MCF 10A (cell line): ENCODE measurements at regions not wholly inside any gene's neighbourhood (a gene's known extent, or its start where the extent isn't known, plus 50 kb on each side); places are given as distances from the start of the nearest gene placed in this dataset.

Experiments
- BruUV-seq: library from RNA; stranded (reverse); fragments of 400-500 nt; replicated peaks from 2 replicates; lab custom pipeline; 2021; lab: Mats Ljungman, UMichigan
- CTCF ChIA-PET: fragments of 300-600 bp; sonication (Branson Sonifier 250); formaldehyde crosslinking; extraction: SDS; loops from one replicate; lab custom pipeline; 2021; ENCODE audit warnings: antibody characterized with exemption, inconsistent platforms; lab: Yijun Ruan, JAX
- POLR2A ChIA-PET: fragments of 300-600, 350-650 bp; sonication (Branson Sonifier 250); formaldehyde crosslinking; extraction: SDS; loops from one replicate; lab custom pipeline; 2020; ENCODE audit warnings: antibody characterized with exemption, inconsistent platforms; lab: Yijun Ruan, JAX
- DNase-seq: peaks from one replicate; pipeline ENCODE4 v3.0.0-alpha.2; 2018; ENCODE audit not compliant: unreplicated experiment
- H3K27ac Mint-ChIP-seq: one replicate; pipeline ENCODE4 v1.8.0; 2022; ENCODE audit warnings: mild to moderate bottlenecking, low read depth, mixed read lengths; ENCODE audit not compliant: unreplicated experiment
- H3K27me3 Mint-ChIP-seq: one replicate; pipeline ENCODE4 v1.8.0; 2022; ENCODE audit warnings: mixed read lengths; ENCODE audit not compliant: insufficient read depth, unreplicated experiment
- H3K36me3 Mint-ChIP-seq: one replicate; pipeline ENCODE4 v1.8.0; 2022; ENCODE audit warnings: mild to moderate bottlenecking, moderate library complexity, mixed read lengths; ENCODE audit not compliant: insufficient read depth, unreplicated experiment
- H3K4me1 Mint-ChIP-seq: one replicate; pipeline ENCODE4 v1.8.0; 2022; ENCODE audit warnings: mixed read lengths; ENCODE audit not compliant: insufficient read depth, unreplicated experiment
- H3K4me3 Mint-ChIP-seq: one replicate; pipeline ENCODE4 v1.8.0; 2022; ENCODE audit warnings: mild to moderate bottlenecking, moderate library complexity, mixed read lengths; ENCODE audit not compliant: unreplicated experiment
- H3K9me3 Mint-ChIP-seq: one replicate; pipeline ENCODE4 v1.8.0; 2022; ENCODE audit warnings: mixed read lengths; ENCODE audit not compliant: unreplicated experiment
- CTCF ChIP-seq: fragments of 200-600 bp; IDR thresholded peaks from one replicate; pipeline ENCODE4 v1.8.0; 2022; ENCODE audit warnings: antibody characterized with exemption, mild to moderate bottlenecking; ENCODE audit not compliant: unreplicated experiment
- intact Hi-C: fragments of 100-400 bp; cut with micrococcal nuclease; formaldehyde crosslinking; loops from 2 replicates; pipeline ENCODE4 v1.14.1; 2022

- H3K9me3 Mint-ChIP-seq = peaks cover 7% of the 10 kb centered on the region
- CTCF ChIA-PET = no interaction called here
- H3K4me1 Mint-ChIP-seq = peaks cover 16% of the 10 kb centered on the region
- H3K36me3 Mint-ChIP-seq = no peaks in the 10 kb centered on the region
- intact Hi-C loops = no loop called here
- no peak overlapping the region for H3K4me3 Mint-ChIP-seq
- no peak overlapping the region for H3K27ac Mint-ChIP-seq
- TF ChIP-seq CTCF = no peak
- BruUV-seq = no TSS peak
- no peaks in the 10 kb centered on the region for H3K27me3 Mint-ChIP-seq
- no peak for DNase-seq
- POLR2A ChIA-PET = interaction anchor here (0.7 kb wide), 1 partner anchor 554 kb away, joined by 3 read pairs; no protein-coding TSS in a partner anchor
Observed at GRCh38 chr10:10314626-10315025, 703.0 kb upstream of the CELF2 start.

- H3K4me3 Mint-ChIP-seq = no peak overlapping the region
- no TSS peak for BruUV-seq
- TF ChIP-seq CTCF = no peak
- ChIA-PET POLR2A (interaction anchor here (0.6 kb wide), 1 partner anchor 142 kb away, joined by 3 read pairs; no protein-coding TSS in a partner anchor), CTCF (no interaction called here)
- H3K27me3 Mint-ChIP-seq = no peaks in the 10 kb centered on the region
- H3K27ac Mint-ChIP-seq = no peak overlapping the region
- H3K4me1 Mint-ChIP-seq = peaks cover 19% of the 10 kb centered on the region
- H3K9me3 Mint-ChIP-seq = no peaks in the 10 kb centered on the region
- intact Hi-C loops = no loop called here
- DNase-seq = no peak
- no peaks in the 10 kb centered on the region for H3K36me3 Mint-ChIP-seq
Observed at GRCh38 chr10:10315989-10316388, 701.7 kb upstream of the CELF2 start.

- Mint-ChIP-seq H3K36me3 (no peaks in the 10 kb centered on the region), H3K27me3 (no peaks in the 10 kb centered on the region), H3K4me1 (peaks cover 19% of the 10 kb centered on the region), H3K9me3 (no peaks in the 10 kb centered on the region), H3K27ac (no peak overlapping the region), H3K4me3 (no peak overlapping the region)
- intact Hi-C loops = no loop called here
- TF ChIP-seq CTCF = no peak
- BruUV-seq = no TSS peak
- CTCF ChIA-PET = no interaction called here
- DNase-seq = no peak
- POLR2A ChIA-PET = no interaction called here
Observed at GRCh38 chr10:10317151-10317550, 700.5 kb upstream of the CELF2 start.

GRCh38 chr10:10318856-10319255 is 698.8 kb upstream of the CELF2 start:
- H3K27me3 Mint-ChIP-seq = no peaks in the 10 kb centered on the region
- DNase-seq = no peak
- CTCF ChIA-PET = no interaction called here
- no peak overlapping the region for H3K27ac Mint-ChIP-seq
- TF ChIP-seq CTCF = no peak
- no peaks in the 10 kb centered on the region for H3K36me3 Mint-ChIP-seq
- no peak overlapping the region for H3K4me3 Mint-ChIP-seq
- POLR2A ChIA-PET = interaction anchor here (0.5 kb wide), 1 partner anchor 831 kb away, joined by 3 read pairs; no protein-coding TSS in a partner anchor
- BruUV-seq = no TSS peak
- H3K4me1 Mint-ChIP-seq = peaks cover 19% of the 10 kb centered on the region
- intact Hi-C loops = no loop called here
- H3K9me3 Mint-ChIP-seq = no peaks in the 10 kb centered on the region
